Loucy (cell line): ENCODE measurements at regions not wholly inside any gene's neighbourhood (a gene's known extent, or its start where the extent isn't known, plus 50 kb on each side); places are given as distances from the start of the nearest gene placed in this dataset.

Experiments
- H2AFZ ChIP-seq: fragments of 200-600 bp; sonication (generic); 2 replicates; pipeline ENCODE4 v1.6.0; 2016; ENCODE audit warnings: antibody characterized with exemption, mild to moderate bottlenecking, low read length, moderate library complexity
- H3F3A ChIP-seq: fragments of 200-600 bp; 2 replicates; pipeline ENCODE4 v1.6.0; 2016; ENCODE audit warnings: antibody characterized with exemption, low read depth, mild to moderate bottlenecking
- H3K27me3 ChIP-seq: fragments of 200-600 bp; sonication (generic); 2 replicates; pipeline ENCODE4 v1.6.1; 2014; ENCODE audit warnings: low read length, mild to moderate bottlenecking; ENCODE audit not compliant: insufficient read depth, poor library complexity, severe bottlenecking
- H3K36me3 ChIP-seq: fragments of 200-600 bp; sonication (generic); 2 replicates; pipeline ENCODE4 v1.6.1; 2016; ENCODE audit warnings: low read length; ENCODE audit not compliant: insufficient read depth
- H3K4me1 ChIP-seq: fragments of 200-600 bp; sonication (generic); 2 replicates; pipeline ENCODE4 v1.5.1; 2014; ENCODE audit warnings: low read length, mild to moderate bottlenecking; ENCODE audit not compliant: insufficient read depth, poor library complexity, severe bottlenecking
- H3K4me2 ChIP-seq: fragments of 200-600 bp; sonication (generic); 2 replicates; pipeline ENCODE4 v1.6.0; 2014; ENCODE audit warnings: antibody characterized with exemption, low read length, low read depth, mild to moderate bottlenecking; ENCODE audit not compliant: poor library complexity, severe bottlenecking
- H3K4me3 ChIP-seq: fragments of 200-600 bp; sonication (generic); 2 replicates; pipeline ENCODE4 v1.5.1; 2014; ENCODE audit warnings: low read length, mild to moderate bottlenecking, mixed read lengths; ENCODE audit not compliant: poor library complexity, severe bottlenecking
- H3K79me2 ChIP-seq: fragments of 200-600 bp; sonication (generic); 2 replicates; pipeline ENCODE4 v1.6.1; 2014; ENCODE audit warnings: low read length; ENCODE audit not compliant: insufficient read depth
- H3K9ac ChIP-seq: fragments of 200-600 bp; sonication (generic); 2 replicates; pipeline ENCODE4 v1.6.0; 2014; ENCODE audit warnings: mild to moderate bottlenecking, low read depth, low read length, moderate library complexity; ENCODE audit not compliant: poor library complexity, severe bottlenecking
- H3K9me2 ChIP-seq: fragments of 200-600 bp; sonication (generic); replicated peaks from 2 replicates; pipeline ENCODE4 v1.6.1; 2016; ENCODE audit warnings: low read depth, low read length, mixed read lengths
- H3K9me3 ChIP-seq: fragments of 200-600 bp; sonication (generic); 2 replicates; pipeline ENCODE4 v1.6.1; 2014; ENCODE audit warnings: mild to moderate bottlenecking, antibody characterized with exemption, low read length, low read depth; ENCODE audit not compliant: insufficient read depth
- H4K20me1 ChIP-seq: fragments of 200-600 bp; sonication (generic); 2 replicates; pipeline ENCODE4 v1.6.0; 2014; ENCODE audit warnings: antibody characterized with exemption, low read length, mild to moderate bottlenecking; ENCODE audit not compliant: insufficient read depth, poor library complexity, severe bottlenecking
- CTCF ChIP-seq: fragments of 200-600 bp; sonication (generic); conservative IDR thresholded peaks from 2 replicates; pipeline ENCODE4 v1.5.1; 2014; ENCODE audit warnings: mild to moderate bottlenecking, antibody characterized with exemption, low read length
- EZH2phosphoT487 ChIP-seq: fragments of 200-600 bp; IDR thresholded peaks from 2 replicates; pipeline ENCODE4 v1.6.1; 2018; ENCODE audit warnings: antibody characterized with exemption, mild to moderate bottlenecking, moderate library complexity, borderline replicate concordance

DNA sequence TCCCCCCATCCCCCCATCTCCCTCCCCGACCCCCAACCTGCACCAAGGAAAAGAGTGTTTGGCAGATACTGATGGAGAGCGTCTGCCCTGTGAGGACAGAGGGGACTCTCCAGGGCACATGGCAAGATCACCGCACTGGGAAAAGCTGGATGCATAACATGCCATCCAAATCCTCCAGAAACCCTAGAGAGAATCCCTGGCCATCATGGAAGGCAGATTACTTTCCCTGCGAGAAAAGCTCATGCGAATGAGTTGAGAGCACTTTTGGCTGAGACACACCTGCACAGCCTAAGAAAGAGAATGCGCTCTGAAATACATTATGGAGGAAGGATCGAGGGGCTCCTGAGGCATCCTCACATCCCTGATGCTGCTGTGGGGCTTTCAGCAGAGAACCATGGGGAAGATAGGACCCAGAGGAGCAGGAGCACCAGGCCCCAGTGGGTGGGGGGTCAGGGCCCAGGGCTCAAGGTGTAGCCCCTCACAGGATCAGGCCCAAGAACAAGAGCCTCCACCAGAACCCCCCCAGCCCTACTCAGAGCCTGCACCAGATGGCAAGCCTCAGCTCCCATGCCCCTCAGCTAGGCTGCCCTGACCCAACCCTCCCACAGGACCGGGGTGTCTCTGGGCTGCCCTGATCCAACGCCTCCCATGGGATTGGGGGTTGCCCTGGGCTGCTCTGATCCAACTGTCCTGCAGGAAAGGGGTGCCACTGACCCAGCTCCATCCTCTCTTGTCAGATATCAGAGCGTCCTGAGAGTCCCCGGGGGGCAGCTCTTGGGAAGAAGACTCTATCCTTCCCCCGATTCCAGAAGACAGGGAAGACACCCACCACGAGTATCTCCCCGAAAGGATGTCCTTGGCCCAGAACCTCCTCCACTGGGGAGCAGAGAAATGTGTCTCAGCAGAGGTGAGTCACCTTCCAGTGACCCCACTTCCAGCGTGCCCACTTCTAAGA lies 153.4 kb downstream of the NDUFA10 start:
- H3K4me2 ChIP-seq, result no peak overlapping the region
- no peaks in the 10 kb centered on the region for H3K27me3 ChIP-seq
- H3K4me3 ChIP-seq, result no peak overlapping the region
- no peaks in the 10 kb centered on the region for H4K20me1 ChIP-seq
- no peak overlapping the region for H3K9ac ChIP-seq
- no peaks in the 10 kb centered on the region for H3K4me1 ChIP-seq
- no peak for TF ChIP-seq EZH2phosphoT487
- TF ChIP-seq CTCF, result no peak
- peaks cover 6% of the 10 kb centered on the region; the same call in 1 of the 2 replicates for H3F3A ChIP-seq
- no peaks in the 10 kb centered on the region for H3K36me3 ChIP-seq
- H3K79me2 ChIP-seq, result no peaks in the 10 kb centered on the region
- no peak overlapping the region for H2AFZ ChIP-seq
- H3K9me3 ChIP-seq, result peaks cover 17% of the 10 kb centered on the region; the same call in 1 of the 2 replicates
- no peaks in the 10 kb centered on the region for H3K9me2 ChIP-seq

DNA sequence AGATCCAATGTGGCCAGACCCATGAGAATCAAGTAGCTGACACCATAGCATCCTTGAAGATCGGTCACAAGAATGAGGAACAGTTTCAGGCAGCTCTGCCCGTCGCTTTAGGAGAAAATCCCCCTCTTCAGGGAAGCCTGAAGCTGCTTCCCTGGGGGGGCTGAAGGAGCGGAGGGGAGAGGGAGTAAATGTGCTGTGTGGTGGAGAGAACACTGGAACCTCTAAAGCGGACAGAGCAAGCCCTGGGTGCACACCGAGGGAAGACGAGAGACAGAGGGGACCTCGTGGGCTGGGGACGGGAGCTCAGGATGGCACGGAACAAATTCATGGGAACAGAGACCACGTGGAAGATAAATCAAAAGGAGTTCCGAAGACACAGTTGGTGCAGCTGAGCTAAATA lies 154.3 kb downstream of the NDUFA10 start:
- H4K20me1 ChIP-seq, result no peaks in the 10 kb centered on the region
- H3F3A ChIP-seq, result peaks cover 6% of the 10 kb centered on the region; the same call in 1 of the 2 replicates
- H3K36me3 ChIP-seq, result no peaks in the 10 kb centered on the region
- H3K9me2 ChIP-seq, result no peaks in the 10 kb centered on the region
- H3K4me2 ChIP-seq, result no peak overlapping the region
- no peaks in the 10 kb centered on the region for H3K4me1 ChIP-seq
- no peak for TF ChIP-seq EZH2phosphoT487
- TF ChIP-seq CTCF, result no peak
- no peak overlapping the region for H3K9ac ChIP-seq
- H3K79me2 ChIP-seq, result no peaks in the 10 kb centered on the region
- no peak overlapping the region for H3K4me3 ChIP-seq
- H3K9me3 ChIP-seq, result peaks cover 26% of the 10 kb centered on the region; the same call in 1 of the 2 replicates
- H2AFZ ChIP-seq, result no peak overlapping the region
- H3K27me3 ChIP-seq, result no peaks in the 10 kb centered on the region

- H3K36me3 ChIP-seq, result no peaks in the 10 kb centered on the region
These were observed 154.9 kb downstream of the NDUFA10 start for GRCh38 chr2:239870276-239870675.

More at GRCh38 chr2:239870276-239870675, 154.9 kb downstream of the NDUFA10 start:
- Histone ChIP-seq H3F3A (peaks cover 6% of the 10 kb centered on the region; the same call in 1 of the 2 replicates), H3K27me3 (no peaks in the 10 kb centered on the region), H3K79me2 (no peaks in the 10 kb centered on the region), H3K9me3 (peaks cover 29% of the 10 kb centered on the region; the same call in 1 of the 2 replicates), H3K4me1 (no peaks in the 10 kb centered on the region), H2AFZ (no peak overlapping the region), H4K20me1 (no peaks in the 10 kb centered on the region), H3K4me2 (no peak overlapping the region), H3K4me3 (no peak overlapping the region), H3K9ac (no peak overlapping the region), H3K9me2 (no peaks in the 10 kb centered on the region)
- no peak for TF ChIP-seq CTCF
- TF ChIP-seq EZH2phosphoT487, result no peak
